Karpas-422 (cell line): ENCODE measurements at regions not wholly inside any gene's neighbourhood (a gene's known extent, or its start where the extent isn't known, plus 50 kb on each side); places are given as distances from the start of the nearest gene placed in this dataset.

ENCODE experiments used
- DNase-seq: peaks from one replicate; pipeline ENCODE4 v3.0.0-alpha.2; 2015
- H2AFZ ChIP-seq: fragments of 200-600 bp; sonication (generic); 2 replicates; pipeline ENCODE4 v1.6.1; 2014; ENCODE audit warnings: antibody characterized with exemption, low read length, mixed read lengths
- H3K27ac ChIP-seq: fragments of 200-600 bp; sonication (generic); 2 replicates; pipeline ENCODE4 v1.5.1; 2014; ENCODE audit warnings: mild to moderate bottlenecking, low read length, moderate library complexity
- H3K27me3 ChIP-seq: fragments of 200-600 bp; sonication (generic); 2 replicates; pipeline ENCODE4 v1.6.1; 2014; ENCODE audit warnings: low read length, mixed read lengths
- H3K36me3 ChIP-seq: fragments of 200-600 bp; sonication (generic); 2 replicates; pipeline ENCODE4 v1.6.1; 2014; ENCODE audit warnings: low read length, mixed read lengths; ENCODE audit not compliant: insufficient read depth
- H3K4me1 ChIP-seq: fragments of 200-600 bp; sonication (generic); 2 replicates; pipeline ENCODE4 v1.6.1; 2014; ENCODE audit warnings: mild to moderate bottlenecking, low read length, mixed read lengths
- H3K4me2 ChIP-seq: fragments of 200-600 bp; sonication (generic); 2 replicates; pipeline ENCODE4 v1.6.1; 2014; ENCODE audit warnings: low read length, low read depth, mild to moderate bottlenecking; ENCODE audit not compliant: poor library complexity, severe bottlenecking
- H3K4me3 ChIP-seq: fragments of 200-600 bp; sonication (generic); 2 replicates; pipeline ENCODE4 v1.5.1; 2014; ENCODE audit warnings: mild to moderate bottlenecking, antibody characterized with exemption, low read length, mixed read lengths
- H3K79me2 ChIP-seq: fragments of 200-600 bp; sonication (generic); 2 replicates; pipeline ENCODE4 v1.6.1; 2014; ENCODE audit warnings: mild to moderate bottlenecking, low read length, mixed read lengths
- H3K9ac ChIP-seq: fragments of 200-600 bp; sonication (generic); 2 replicates; pipeline ENCODE4 v1.6.0; 2014; ENCODE audit warnings: low read length
- H3K9me2 ChIP-seq: fragments of 200-600 bp; sonication (generic), shearing (Covaris generic); replicated peaks from 2 replicates; pipeline ENCODE4 v1.6.0; 2014; ENCODE audit warnings: mild to moderate bottlenecking, low read length, moderate library complexity; ENCODE audit not compliant: insufficient read depth
- H3K9me3 ChIP-seq: fragments of 300-700, 200-600 bp; sonication (generic); 2 replicates; pipeline ENCODE4 v1.6.1; 2014; ENCODE audit warnings: low read length, mixed read lengths
- H4K20me1 ChIP-seq: fragments of 200-600 bp; sonication (generic); 2 replicates; pipeline ENCODE4 v1.6.1; 2014; ENCODE audit warnings: mild to moderate bottlenecking, antibody characterized with exemption, low read length, low read depth; ENCODE audit not compliant: insufficient read depth

GRCh38 chr2:200099256-200099655 lies 143.9 kb downstream of the MAIP1 start:
- no peaks in the 10 kb centered on the region for H3K36me3 ChIP-seq
- H3K4me3 ChIP-seq, result no peak overlapping the region
- H3K27ac ChIP-seq, result no peak overlapping the region
- H3K79me2 ChIP-seq, result no peaks in the 10 kb centered on the region
- DNase-seq, result no peak
- no peaks in the 10 kb centered on the region for H3K9me3 ChIP-seq
- no peak overlapping the region for H3K4me2 ChIP-seq
- no peak overlapping the region for H2AFZ ChIP-seq
- no peaks in the 10 kb centered on the region for H3K27me3 ChIP-seq
- no peaks in the 10 kb centered on the region for H3K4me1 ChIP-seq
- H3K9me2 ChIP-seq, result no peaks in the 10 kb centered on the region
- H3K9ac ChIP-seq, result no peak overlapping the region
- H4K20me1 ChIP-seq, result no peaks in the 10 kb centered on the region

- Histone ChIP-seq H3K9me2 (no peaks in the 10 kb centered on the region), H3K36me3 (no peaks in the 10 kb centered on the region), H3K9ac (no peak overlapping the region), H3K4me2 (no peak overlapping the region), H3K4me1 (no peaks in the 10 kb centered on the region), H2AFZ (no peak overlapping the region), H3K4me3 (no peak overlapping the region), H3K27me3 (no peaks in the 10 kb centered on the region), H3K9me3 (no peaks in the 10 kb centered on the region), H3K79me2 (no peaks in the 10 kb centered on the region), H3K27ac (no peak overlapping the region), H4K20me1 (no peaks in the 10 kb centered on the region)
- no peak for DNase-seq
These were observed 144.6 kb downstream of the MAIP1 start for GRCh38 chr2:200100027-200100426.

GRCh38 chr2:200101922-200102321 lies 146.5 kb downstream of the MAIP1 start:
- H3K9ac ChIP-seq, result no peak overlapping the region
- no peaks in the 10 kb centered on the region for H3K9me3 ChIP-seq
- no peaks in the 10 kb centered on the region for H3K4me1 ChIP-seq
- H3K79me2 ChIP-seq, result no peaks in the 10 kb centered on the region
- H2AFZ ChIP-seq, result no peak overlapping the region
- H3K9me2 ChIP-seq, result no peaks in the 10 kb centered on the region
- H4K20me1 ChIP-seq, result no peaks in the 10 kb centered on the region
- no peak overlapping the region for H3K4me3 ChIP-seq
- no peak overlapping the region for H3K27ac ChIP-seq
- H3K4me2 ChIP-seq, result no peak overlapping the region
- H3K36me3 ChIP-seq, result no peaks in the 10 kb centered on the region
- no peaks in the 10 kb centered on the region for H3K27me3 ChIP-seq
- no peak for DNase-seq

GRCh38 chr2:200102971-200103370 lies 147.6 kb downstream of the MAIP1 start:
- no peak overlapping the region for H3K9ac ChIP-seq
- no peak for DNase-seq
- no peaks in the 10 kb centered on the region for H3K36me3 ChIP-seq

GRCh38 chr2:200104015-200104414 lies 148.6 kb downstream of the MAIP1 start:
- no peak overlapping the region for H3K27ac ChIP-seq
- H3K4me1 ChIP-seq, result no peaks in the 10 kb centered on the region
- H3K4me2 ChIP-seq, result no peak overlapping the region
- H3K9ac ChIP-seq, result no peak overlapping the region
- H3K9me2 ChIP-seq, result no peaks in the 10 kb centered on the region
- DNase-seq, result no peak
- no peak overlapping the region for H3K4me3 ChIP-seq
- H2AFZ ChIP-seq, result no peak overlapping the region
- H3K27me3 ChIP-seq, result no peaks in the 10 kb centered on the region
- no peaks in the 10 kb centered on the region for H3K9me3 ChIP-seq
- H3K36me3 ChIP-seq, result no peaks in the 10 kb centered on the region
- H4K20me1 ChIP-seq, result no peaks in the 10 kb centered on the region
- H3K79me2 ChIP-seq, result no peaks in the 10 kb centered on the region

More at GRCh38 chr2:200102971-200103370, 147.6 kb downstream of the MAIP1 start:
- no peak overlapping the region for H3K27ac ChIP-seq
- H3K9me3 ChIP-seq, result no peaks in the 10 kb centered on the region
- H3K4me1 ChIP-seq, result no peaks in the 10 kb centered on the region
- H4K20me1 ChIP-seq, result no peaks in the 10 kb centered on the region
- H2AFZ ChIP-seq, result no peak overlapping the region
- no peak overlapping the region for H3K4me3 ChIP-seq
- no peaks in the 10 kb centered on the region for H3K27me3 ChIP-seq
- no peak overlapping the region for H3K4me2 ChIP-seq
- H3K79me2 ChIP-seq, result no peaks in the 10 kb centered on the region
- H3K9me2 ChIP-seq, result no peaks in the 10 kb centered on the region

- no peaks in the 10 kb centered on the region for H3K27me3 ChIP-seq
- H3K36me3 ChIP-seq, result no peaks in the 10 kb centered on the region
- no peaks in the 10 kb centered on the region for H3K4me1 ChIP-seq
- no peaks in the 10 kb centered on the region for H3K79me2 ChIP-seq
- no peak overlapping the region for H2AFZ ChIP-seq
- H3K9me3 ChIP-seq, result no peaks in the 10 kb centered on the region
- H3K4me2 ChIP-seq, result no peak overlapping the region
- no peak overlapping the region for H3K27ac ChIP-seq
- H3K9ac ChIP-seq, result no peak overlapping the region
- H3K4me3 ChIP-seq, result no peak overlapping the region
- H4K20me1 ChIP-seq, result no peaks in the 10 kb centered on the region
- no peak for DNase-seq
- H3K9me2 ChIP-seq, result no peaks in the 10 kb centered on the region
These were observed 152.3 kb downstream of the MAIP1 start for GRCh38 chr2:200107514-200108217.

GRCh38 chr2:200109421-200109820 lies 154.0 kb downstream of the MAIP1 start:
- Histone ChIP-seq H3K4me1 (no peaks in the 10 kb centered on the region), H3K27me3 (no peaks in the 10 kb centered on the region)

GRCh38 chr2:200110381-200110780 lies 155.0 kb downstream of the MAIP1 start:
- H3K4me3 ChIP-seq, result no peak overlapping the region
- DNase-seq, result no peak
- H3K4me1 ChIP-seq, result no peaks in the 10 kb centered on the region

More at GRCh38 chr2:200109421-200109820, 154.0 kb downstream of the MAIP1 start:
- Histone ChIP-seq H3K36me3 (no peaks in the 10 kb centered on the region), H3K27ac (no peak overlapping the region), H2AFZ (no peak overlapping the region), H3K9ac (no peak overlapping the region), H4K20me1 (no peaks in the 10 kb centered on the region), H3K9me3 (no peaks in the 10 kb centered on the region), H3K79me2 (no peaks in the 10 kb centered on the region), H3K4me2 (no peak overlapping the region), H3K9me2 (no peaks in the 10 kb centered on the region), H3K4me3 (no peak overlapping the region)
- DNase-seq, result no peak

More at GRCh38 chr2:200110381-200110780, 155.0 kb downstream of the MAIP1 start:
- Histone ChIP-seq H3K9me3 (no peaks in the 10 kb centered on the region), H2AFZ (no peak overlapping the region), H3K4me2 (no peak overlapping the region), H3K36me3 (no peaks in the 10 kb centered on the region), H4K20me1 (no peaks in the 10 kb centered on the region), H3K27me3 (no peaks in the 10 kb centered on the region), H3K9ac (no peak overlapping the region), H3K79me2 (no peaks in the 10 kb centered on the region), H3K9me2 (no peaks in the 10 kb centered on the region), H3K27ac (no peak overlapping the region)
